ENCODE measurements at regions not wholly inside any gene's neighbourhood (a gene's known extent, or its start where the extent isn't known, plus 50 kb on each side); places are given as distances from the start of the nearest gene placed in this dataset.

DNA sequence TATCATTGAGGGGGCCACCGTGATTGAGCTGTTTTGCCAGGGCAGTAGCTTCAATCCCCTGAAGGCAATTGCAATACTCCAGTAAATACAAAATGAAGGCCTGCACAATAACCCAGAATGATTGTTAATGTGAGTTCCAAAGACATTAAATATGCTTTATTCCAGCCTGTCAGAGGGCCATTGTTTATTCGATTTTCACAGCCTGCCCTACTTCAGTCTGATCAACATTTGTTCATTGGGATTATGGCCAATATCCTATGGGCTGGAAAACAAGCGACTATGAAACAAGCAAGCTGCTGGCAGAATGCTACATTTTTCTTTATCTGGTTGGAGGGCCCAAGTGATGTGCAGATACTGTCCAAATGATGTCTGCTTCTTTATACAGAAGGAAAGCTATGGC, 543.1 kb downstream of the TLE1 start:
- no peaks in the 10 kb centered on the region for H3K27me3 ChIP-seq
- TF ChIP-seq, protein P1, sequence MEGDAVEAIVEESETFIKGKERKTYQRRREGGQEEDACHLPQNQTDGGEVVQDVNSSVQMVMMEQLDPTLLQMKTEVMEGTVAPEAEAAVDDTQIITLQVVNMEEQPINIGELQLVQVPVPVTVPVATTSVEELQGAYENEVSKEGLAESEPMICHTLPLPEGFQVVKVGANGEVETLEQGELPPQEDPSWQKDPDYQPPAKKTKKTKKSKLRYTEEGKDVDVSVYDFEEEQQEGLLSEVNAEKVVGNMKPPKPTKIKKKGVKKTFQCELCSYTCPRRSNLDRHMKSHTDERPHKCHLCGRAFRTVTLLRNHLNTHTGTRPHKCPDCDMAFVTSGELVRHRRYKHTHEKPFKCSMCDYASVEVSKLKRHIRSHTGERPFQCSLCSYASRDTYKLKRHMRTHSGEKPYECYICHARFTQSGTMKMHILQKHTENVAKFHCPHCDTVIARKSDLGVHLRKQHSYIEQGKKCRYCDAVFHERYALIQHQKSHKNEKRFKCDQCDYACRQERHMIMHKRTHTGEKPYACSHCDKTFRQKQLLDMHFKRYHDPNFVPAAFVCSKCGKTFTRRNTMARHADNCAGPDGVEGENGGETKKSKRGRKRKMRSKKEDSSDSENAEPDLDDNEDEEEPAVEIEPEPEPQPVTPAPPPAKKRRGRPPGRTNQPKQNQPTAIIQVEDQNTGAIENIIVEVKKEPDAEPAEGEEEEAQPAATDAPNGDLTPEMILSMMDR (IDR thresholded peaks at IDR 0.05): no peak
- TF ChIP-seq EP300 (IDR thresholded peaks at IDR 0.05) (no peak), POLR2A (IDR thresholded peaks at IDR 0.05) (no peak)
- no peak overlapping the region for H3K4me3 ChIP-seq
- H3K9me3 ChIP-seq: no peaks in the 10 kb centered on the region
- DNase-seq: no peak
- intact Hi-C loops (cut with DNase I): no loop called here
- H3K27ac ChIP-seq: no peak overlapping the region
- 47 to 58% (median 54%) methylated on average over 3 of the region's 3 CpGs for whole genome bisulfite sequencing, 3 donors
- H3K36me3 ChIP-seq: no peaks in the 10 kb centered on the region
- H3K4me1 ChIP-seq (ENCODE audit: insufficient read depth): no peaks in the 10 kb centered on the region

DNA sequence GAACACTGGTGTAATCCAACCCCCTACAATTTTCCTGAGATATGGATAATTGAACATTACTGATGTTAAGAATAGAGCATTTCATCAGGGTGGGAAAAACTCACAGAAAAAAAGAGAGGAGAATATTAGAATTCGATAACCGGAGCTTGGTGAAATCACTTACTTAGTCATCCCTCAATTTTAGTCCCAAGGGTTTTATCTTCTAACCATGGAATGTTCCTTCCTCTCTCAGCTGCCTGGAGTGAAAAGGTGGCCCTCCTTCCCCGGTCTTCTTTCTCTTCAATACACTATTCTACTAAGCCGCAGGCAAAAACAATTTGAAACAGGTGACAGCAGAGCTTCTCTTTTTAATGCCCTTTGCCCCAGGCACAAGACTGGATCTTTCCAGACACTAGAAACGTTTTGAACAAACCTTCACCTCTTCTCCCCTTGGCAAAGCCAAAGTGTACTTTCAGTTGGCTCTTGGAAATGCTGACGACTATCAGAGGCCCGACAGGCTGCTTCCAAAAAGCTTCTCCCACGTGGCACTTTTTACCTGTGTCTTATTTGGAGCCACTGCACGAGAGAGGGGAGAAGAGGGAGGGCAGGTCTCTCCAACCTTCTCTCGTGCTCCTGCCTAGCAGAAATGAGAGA, 543.9 kb downstream of the TLE1 start:
- intact Hi-C loops (cut with DNase I): no loop called here
- no peaks in the 10 kb centered on the region for H3K9me3 ChIP-seq
- TF ChIP-seq POLR2A (IDR thresholded peaks at IDR 0.05): no peak
- no peak for TF ChIP-seq EP300 (IDR thresholded peaks at IDR 0.05)
- TF ChIP-seq, protein P1 (IDR thresholded peaks at IDR 0.05): no peak
- H3K27me3 ChIP-seq: no peaks in the 10 kb centered on the region
- H3K36me3 ChIP-seq: no peaks in the 10 kb centered on the region
- H3K27ac ChIP-seq: no peak overlapping the region
- no peaks in the 10 kb centered on the region for H3K4me1 ChIP-seq (ENCODE audit: insufficient read depth)
- H3K4me3 ChIP-seq: no peak overlapping the region
- WGBS, 3 donors: 65 to 73% (median 69%) methylated on average over 10 of the region's 10 CpGs
- DNase-seq: no peak

DNA sequence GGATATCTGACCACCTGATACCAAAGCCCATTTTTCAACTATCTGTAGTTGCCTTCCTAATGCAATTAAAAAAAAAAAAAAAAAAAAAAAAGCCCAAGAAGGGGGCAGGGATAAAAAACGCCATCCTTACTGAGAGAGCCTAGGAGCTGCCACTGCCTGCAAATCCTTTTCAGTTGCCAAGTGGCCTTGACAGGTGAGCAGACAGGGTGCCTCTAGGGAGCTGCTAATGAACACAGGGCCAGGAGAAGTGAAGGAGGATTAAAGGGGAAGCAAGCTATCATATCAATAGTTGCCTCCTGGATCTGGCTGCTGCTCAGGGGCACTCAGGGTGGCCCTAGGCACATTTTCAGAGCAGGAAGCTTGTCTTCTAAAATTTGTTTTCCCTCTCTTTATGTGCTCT, 547.4 kb downstream of the TLE1 start:
- no peaks in the 10 kb centered on the region for H3K9me3 ChIP-seq
- no peaks in the 10 kb centered on the region for H3K36me3 ChIP-seq
- intact Hi-C loops (cut with DNase I): no loop called here
- no peak overlapping the region for H3K4me3 ChIP-seq
- H3K4me1 ChIP-seq (ENCODE audit: insufficient read depth): no peaks in the 10 kb centered on the region
- H3K27ac ChIP-seq: no peak overlapping the region
- H3K27me3 ChIP-seq: no peaks in the 10 kb centered on the region
- no peak for DNase-seq
- TF ChIP-seq EP300 (IDR thresholded peaks at IDR 0.05): no peak
- WGBS, 3 donors: 54 to 77% (median 59%) methylated on average over 1 of the region's 1 CpG

DNA sequence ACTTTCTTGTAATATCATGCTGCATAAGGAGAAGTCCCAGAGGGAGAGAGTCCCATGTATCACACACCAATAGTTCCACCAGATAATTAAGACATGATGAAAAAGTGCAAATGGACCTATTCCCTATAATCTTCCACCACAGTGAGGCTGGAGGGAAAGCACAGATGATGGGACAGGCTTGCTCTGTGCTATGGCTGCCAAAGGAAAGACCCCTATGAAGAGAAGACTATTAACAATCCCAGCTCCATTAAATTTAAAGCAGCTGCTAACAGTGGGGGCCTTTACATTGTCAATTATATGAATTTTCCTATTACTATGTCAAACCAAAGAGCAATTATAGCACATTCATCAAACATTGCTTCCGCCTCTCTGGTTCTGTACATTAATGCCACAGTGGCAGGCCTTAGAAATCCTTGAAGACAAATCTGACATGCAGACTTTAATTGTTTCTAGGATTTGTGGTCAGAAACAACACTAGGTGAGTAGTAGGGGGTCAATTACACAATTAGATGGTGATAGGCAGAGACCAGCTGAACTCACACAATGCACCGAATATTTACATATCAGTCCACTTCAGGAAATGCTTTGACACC, 551.3 kb downstream of the TLE1 start:
- no peaks in the 10 kb centered on the region for H3K36me3 ChIP-seq
- no peak overlapping the region for H3K27ac ChIP-seq
- intact Hi-C loops (cut with DNase I): no loop called here
- WGBS, 3 donors: 92 to 97% (median 96%) methylated on average over 2 of the region's 2 CpGs
- no peaks in the 10 kb centered on the region for H3K4me1 ChIP-seq (ENCODE audit: insufficient read depth)
- H3K27me3 ChIP-seq: no peaks in the 10 kb centered on the region
- TF ChIP-seq EP300 (IDR thresholded peaks at IDR 0.05): no peak
- TF ChIP-seq, protein P1 (IDR thresholded peaks at IDR 0.05): no peak
- TF ChIP-seq POLR2A (IDR thresholded peaks at IDR 0.05): no peak
- no peaks in the 10 kb centered on the region for H3K9me3 ChIP-seq
- DNase-seq: no peak
- H3K4me3 ChIP-seq: no peak overlapping the region

DNA sequence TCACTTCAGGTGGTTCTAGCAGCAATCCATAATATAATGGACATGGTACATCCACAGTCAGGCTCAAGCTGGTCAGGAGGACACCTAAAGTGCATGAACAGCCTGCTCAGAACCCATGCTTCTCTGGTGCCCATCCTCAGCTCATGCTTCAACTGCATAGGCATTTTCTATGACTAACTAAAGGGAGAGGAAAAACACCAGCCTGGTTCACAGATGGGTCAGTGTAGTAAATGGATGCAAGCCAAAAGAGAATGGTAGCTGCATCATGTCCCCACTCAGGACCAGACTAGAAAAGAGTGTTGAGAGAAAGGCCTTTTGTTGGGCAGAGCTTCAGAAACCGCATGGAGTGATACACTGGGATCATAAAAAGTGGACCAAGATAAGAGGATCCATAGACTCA, 556.6 kb downstream of the TLE1 start:
- TF ChIP-seq, protein P1 (IDR thresholded peaks at IDR 0.05): no peak
- no peak for TF ChIP-seq EP300 (IDR thresholded peaks at IDR 0.05)
- no peak for TF ChIP-seq POLR2A (IDR thresholded peaks at IDR 0.05)
- H3K36me3 ChIP-seq: no peaks in the 10 kb centered on the region
- intact Hi-C loops (cut with DNase I): no loop called here
- no peak overlapping the region for H3K27ac ChIP-seq
- H3K4me3 ChIP-seq: no peak overlapping the region
- no peaks in the 10 kb centered on the region for H3K4me1 ChIP-seq (ENCODE audit: insufficient read depth)
- WGBS, 3 donors: 88 to 97% (median 92%) methylated on average over 1 of the region's 1 CpG
- no peaks in the 10 kb centered on the region for H3K27me3 ChIP-seq
- DNase-seq: no peak
- H3K9me3 ChIP-seq: no peaks in the 10 kb centered on the region
